Epithelial cell of proximal tubule (primary cell): ENCODE measurements at regions not wholly inside any gene's neighbourhood (a gene's known extent, or its start where the extent isn't known, plus 50 kb on each side); places are given as distances from the start of the nearest gene placed in this dataset.
A peak's percentile ranks its signal among the peaks of the same experiment; 100 is the strongest.

ENCODE experiments used
- DNase-seq: peaks from one replicate; pipeline ENCODE4 v3.0.0-alpha.2; 2011; ENCODE audit warnings: low read depth
- H3K4me3 ChIP-seq: 2 replicates; pipeline ENCODE4 v1.5.1; 2011; ENCODE audit warnings: low read depth, mild to moderate bottlenecking, low read length
- TF ChIP-seq, protein P1 (sequence below): conservative IDR thresholded peaks from 2 replicates; pipeline ENCODE4 v1.5.1; 2012; ENCODE audit warnings: low read depth, mild to moderate bottlenecking, low read length

DNA sequence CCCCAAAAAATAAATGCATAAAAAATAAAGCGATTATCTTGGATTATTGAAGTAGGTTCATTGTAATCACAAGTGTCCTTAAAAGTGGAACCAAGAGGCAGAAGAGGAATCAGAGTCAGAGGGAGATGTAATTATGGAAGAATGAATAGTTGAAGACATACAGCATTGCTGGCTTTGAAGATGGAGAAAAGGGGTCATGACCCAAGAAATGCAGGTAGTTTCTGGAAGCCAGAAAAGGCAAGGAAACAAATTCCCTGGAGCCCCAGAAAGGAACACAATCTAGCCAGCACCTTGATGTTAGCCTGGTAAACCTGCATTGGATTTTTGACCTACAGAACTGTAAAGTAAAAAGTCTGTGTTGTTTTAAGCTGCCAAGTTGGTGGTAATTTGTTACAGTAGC lies 57.5 kb upstream of the PTGR2 start:
- TF ChIP-seq, protein P1, sequence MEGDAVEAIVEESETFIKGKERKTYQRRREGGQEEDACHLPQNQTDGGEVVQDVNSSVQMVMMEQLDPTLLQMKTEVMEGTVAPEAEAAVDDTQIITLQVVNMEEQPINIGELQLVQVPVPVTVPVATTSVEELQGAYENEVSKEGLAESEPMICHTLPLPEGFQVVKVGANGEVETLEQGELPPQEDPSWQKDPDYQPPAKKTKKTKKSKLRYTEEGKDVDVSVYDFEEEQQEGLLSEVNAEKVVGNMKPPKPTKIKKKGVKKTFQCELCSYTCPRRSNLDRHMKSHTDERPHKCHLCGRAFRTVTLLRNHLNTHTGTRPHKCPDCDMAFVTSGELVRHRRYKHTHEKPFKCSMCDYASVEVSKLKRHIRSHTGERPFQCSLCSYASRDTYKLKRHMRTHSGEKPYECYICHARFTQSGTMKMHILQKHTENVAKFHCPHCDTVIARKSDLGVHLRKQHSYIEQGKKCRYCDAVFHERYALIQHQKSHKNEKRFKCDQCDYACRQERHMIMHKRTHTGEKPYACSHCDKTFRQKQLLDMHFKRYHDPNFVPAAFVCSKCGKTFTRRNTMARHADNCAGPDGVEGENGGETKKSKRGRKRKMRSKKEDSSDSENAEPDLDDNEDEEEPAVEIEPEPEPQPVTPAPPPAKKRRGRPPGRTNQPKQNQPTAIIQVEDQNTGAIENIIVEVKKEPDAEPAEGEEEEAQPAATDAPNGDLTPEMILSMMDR = no peak
- H3K4me3 ChIP-seq = no peak overlapping the region
- DNase-seq = no peak

DNA sequence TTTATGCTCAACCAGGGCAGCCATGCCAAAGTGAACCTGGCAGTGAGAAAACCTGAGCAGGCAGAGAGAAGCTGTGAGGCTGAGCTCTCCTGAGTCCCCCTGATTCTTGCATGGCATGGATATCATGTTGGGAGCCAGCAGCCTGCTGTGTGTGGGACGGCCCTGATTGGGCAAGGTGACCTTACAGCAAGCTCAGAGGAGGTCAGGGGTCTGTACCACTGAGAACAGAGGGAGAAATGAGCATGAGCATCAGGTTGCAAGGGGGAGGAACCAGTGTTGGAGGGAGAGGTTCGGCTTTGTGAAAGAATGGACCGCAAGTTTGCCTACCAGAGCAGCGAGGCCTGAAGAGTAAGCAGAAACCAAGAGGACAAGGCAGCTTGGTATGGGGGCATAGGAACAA lies 59.1 kb upstream of the PTGR2 start:
- TF ChIP-seq, protein P1 = no peak

DNA sequence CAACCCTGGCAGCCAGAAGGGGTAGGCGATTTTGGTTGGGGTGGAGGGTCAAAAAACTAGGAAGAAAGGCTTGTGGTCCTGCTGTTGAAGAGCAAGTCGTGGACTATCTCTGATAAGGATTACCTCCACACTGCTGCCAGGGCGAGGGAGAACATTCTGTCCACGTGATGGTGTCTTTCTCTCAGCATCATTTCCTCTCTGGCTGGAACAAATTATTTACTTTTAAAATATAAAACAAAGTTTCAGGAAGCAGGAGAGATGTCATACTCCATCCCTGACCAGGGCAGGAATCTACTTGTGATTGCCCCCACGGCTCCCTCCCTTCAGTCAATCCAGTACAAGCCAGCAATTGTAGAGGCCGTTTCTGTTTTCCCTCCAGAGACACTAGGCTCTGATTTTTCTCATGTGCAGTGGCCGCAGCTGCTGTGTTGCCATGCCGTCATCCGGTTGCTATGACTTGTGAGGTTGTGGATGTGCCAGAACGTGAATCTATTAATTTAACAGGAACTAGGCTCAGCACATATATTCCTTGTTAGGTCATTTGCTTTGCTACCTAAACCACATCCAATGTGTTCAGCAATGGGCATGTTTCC lies 61.5 kb upstream of the PTGR2 start:
- H3K4me3 ChIP-seq = no peak overlapping the region
- no peak for DNase-seq
- TF ChIP-seq, protein P1 = no peak

More for the DNA sequence above, 59.1 kb upstream of the PTGR2 start:
- no peak overlapping the region for H3K4me3 ChIP-seq
- DNase-seq = no peak

DNA sequence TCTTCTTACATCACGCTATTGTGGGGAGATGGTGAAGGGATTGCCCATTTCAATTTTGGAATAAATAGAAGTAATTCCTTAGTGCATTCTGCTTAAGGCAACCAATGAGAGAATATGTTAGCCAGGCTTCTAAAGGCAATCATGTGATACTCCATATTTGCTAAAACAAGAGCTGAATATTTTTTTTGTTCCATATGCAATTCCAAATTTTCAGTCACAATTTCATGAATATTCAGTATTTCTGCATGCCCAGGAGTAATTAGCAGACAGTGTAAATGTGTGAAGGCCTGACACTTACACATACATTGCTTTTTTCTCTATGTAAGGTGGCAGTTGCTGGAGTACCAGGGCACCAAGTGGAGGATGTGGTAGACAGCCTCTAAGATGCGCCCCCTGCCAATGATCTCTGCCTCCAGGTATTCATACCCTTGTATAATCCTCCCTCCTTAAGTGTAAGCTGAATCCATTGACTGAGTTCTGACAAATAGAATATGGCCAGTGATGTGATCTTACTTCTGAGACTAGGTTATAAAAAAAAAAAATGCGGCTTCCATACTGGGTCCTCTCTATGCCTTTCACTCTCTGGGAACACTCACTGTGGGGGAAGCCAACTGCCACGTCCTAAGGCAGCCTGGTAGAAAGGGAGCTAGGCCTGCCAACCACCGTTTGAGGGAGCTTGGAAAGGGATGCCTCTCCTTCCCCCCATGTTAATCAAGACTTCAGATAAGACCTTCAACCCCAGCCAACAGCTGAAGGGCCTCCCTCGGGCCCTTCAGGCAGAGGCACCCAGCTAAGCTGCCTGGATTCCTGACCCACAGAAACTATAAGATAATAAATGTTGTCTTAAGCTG lies 62.7 kb upstream of the PTGR2 start:
- no peak for DNase-seq
- TF ChIP-seq, protein P1 = no peak
- no peak overlapping the region for H3K4me3 ChIP-seq

DNA sequence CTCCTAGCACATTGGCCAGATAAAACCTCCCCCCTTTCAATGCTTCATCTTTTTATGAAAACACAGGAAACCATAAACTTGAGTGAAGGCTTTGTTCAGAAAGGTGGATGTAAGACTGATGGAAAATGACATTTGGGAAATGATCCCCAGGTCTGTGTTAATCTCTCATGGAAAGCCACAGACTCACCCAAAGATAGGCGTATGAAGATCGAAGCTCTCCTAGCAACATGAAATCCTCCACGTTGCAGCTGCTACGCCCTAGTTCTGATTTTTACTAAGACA lies 63.4 kb upstream of the PTGR2 start:
- no peak for DNase-seq
- TF ChIP-seq, protein P1 = no peak
- peak overlapping the region; percentile 82 for H3K4me3 ChIP-seq

DNA sequence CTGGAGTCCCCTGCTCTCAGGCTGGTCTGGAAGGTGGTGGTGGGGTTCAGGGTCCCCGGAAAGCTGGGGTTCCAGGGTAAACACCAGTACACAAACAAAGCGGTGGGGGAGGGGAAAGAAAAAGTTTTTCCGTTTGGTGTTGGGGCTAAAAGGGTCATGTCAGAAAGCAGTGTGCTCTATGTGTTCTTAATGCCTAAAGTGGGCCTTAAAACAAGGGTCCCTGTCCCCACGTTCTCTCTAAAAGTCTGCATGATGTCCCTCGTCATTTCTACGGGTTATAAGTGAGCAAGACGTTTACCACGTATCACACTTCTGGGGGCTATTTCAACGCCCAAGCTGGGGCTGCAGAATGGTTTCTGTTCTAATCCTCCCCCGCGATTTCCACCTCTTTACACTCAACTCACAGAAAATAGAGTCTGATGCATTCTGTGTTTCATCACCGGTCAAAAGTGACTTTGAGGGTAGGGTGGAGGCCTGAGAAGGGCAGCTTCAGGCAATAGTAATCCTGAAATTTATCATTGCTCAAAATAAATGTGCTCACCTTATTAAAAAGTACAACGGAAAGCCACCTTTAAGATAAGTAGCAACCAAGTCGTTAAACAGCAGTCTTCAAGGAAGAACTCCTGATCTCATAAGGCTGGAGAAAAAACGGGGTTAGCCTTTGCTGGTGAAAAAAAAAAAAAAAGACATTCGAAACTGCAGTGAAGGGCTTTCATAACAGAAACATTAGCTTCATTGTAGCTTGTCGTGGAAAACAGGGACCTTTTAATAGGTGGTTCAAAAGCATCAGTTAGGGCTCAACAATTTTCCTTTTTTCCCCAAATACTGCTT lies 63.9 kb upstream of the PTGR2 start:
- TF ChIP-seq, protein P1 = no peak
- no peak for DNase-seq

More for the DNA sequence above, 63.9 kb upstream of the PTGR2 start:
- peak overlapping the region; percentile 82 for H3K4me3 ChIP-seq
